ENCODE measurements at regions not wholly inside any gene's neighbourhood (a gene's known extent, or its start where the extent isn't known, plus 50 kb on each side); places are given as distances from the start of the nearest gene placed in this dataset.
A peak's percentile ranks its signal among the peaks of the same experiment; 100 is the strongest.

DNA sequence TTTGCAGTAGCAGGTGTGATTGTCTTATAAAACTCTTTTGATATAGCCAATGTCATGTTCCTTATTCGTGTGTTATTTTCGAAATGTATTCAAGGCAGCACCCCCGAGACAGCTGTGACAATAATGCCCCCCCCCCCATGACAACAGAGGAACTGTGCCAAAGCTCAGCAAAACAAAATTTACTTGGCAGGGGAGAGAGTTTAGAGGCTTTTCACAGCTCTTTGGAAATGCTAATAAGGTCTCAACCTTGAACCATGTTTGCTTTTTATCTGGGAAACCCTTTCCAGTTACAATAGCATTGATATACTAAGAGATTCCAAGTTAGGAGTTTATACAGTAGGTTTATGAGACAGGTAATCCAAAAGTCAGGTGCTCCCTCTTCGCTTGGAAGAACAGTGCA is 56.4 kb upstream of the USP44 start:
- DNase-seq (ENCODE audit: low spot score) = no peak
- FAIRE-seq = no peak

DNA sequence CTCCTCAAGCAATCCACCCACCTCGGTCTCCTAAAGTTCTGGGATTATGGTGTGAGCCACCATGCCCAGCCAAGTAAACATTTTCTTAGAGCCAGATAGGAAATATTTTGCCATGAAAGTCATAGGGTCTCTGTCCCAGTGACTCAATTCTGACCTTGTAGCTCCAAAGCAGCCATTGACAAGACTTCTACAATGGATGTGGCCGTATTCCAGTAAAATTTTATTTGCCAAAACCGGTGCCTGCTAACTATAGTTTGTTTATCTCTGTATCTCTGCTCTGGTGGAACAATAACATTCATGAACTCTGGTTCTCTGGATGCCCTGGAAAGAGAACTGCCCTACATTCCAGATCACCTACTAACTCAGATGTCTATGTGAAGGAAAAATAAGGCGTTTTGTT is 54.6 kb upstream of the USP44 start:
- DNase-seq (ENCODE audit: low spot score) = no peak
- FAIRE-seq = no peak

DNA sequence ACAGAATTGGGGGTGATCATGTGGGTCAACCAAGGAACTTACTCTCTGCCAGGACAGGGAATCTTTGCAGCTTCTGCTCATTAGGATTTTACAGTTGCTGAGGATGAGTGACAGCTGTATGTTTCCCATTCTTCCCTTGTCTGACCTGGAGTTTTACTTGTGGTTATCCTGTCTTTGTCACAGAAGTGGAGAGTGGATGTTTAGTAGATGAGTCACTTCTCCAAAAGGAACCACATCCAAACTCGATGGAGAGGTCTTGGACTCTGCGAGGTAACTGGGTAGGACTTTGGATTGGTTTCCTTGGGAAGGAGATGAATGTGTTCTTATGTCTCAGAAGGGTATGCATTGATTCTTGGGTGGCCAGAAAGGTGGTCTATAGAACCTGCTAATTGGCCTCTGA is 53.8 kb upstream of the USP44 start:
- DNase-seq (ENCODE audit: low spot score) (peak; percentile 77), FAIRE-seq (peak; percentile 94)

DNA sequence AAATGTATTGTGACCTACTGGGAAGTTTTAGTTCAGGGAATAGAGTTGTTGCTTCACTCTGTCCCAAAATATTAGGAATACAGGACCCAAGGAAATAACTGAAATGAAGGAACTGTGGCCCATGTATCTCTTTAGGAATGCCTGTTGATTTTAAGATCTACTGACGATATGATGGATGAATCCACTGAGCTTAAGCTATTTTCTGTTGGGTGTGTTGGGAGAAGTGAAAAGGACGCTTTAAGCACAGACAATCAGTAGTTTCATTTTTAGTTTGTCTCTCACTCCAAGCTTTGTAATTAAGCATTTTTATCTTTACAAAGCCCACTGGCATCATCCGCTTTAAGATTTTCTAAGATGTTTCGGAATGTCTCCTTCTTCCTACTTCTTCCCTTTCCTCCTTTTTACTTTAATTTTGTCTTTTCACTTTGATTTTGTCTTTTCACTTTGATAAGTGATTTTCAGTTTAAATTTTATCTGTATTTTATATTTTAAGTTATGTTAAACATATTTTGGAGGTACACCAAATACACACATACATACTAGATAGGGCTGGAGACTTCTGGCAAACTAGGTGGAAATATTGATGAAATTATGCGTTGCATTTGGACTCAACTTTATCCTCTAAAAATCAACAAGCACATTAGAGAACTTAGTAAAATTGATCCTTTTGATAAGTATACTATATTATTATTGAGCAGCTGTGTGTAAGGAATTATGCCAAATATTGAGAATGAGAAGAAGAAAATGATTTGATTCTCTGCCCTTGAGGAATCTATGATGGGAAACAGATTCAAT is 52.3 kb upstream of the USP44 start:
- DNase-seq (ENCODE audit: low spot score) = no peak
- no peak for FAIRE-seq

DNA sequence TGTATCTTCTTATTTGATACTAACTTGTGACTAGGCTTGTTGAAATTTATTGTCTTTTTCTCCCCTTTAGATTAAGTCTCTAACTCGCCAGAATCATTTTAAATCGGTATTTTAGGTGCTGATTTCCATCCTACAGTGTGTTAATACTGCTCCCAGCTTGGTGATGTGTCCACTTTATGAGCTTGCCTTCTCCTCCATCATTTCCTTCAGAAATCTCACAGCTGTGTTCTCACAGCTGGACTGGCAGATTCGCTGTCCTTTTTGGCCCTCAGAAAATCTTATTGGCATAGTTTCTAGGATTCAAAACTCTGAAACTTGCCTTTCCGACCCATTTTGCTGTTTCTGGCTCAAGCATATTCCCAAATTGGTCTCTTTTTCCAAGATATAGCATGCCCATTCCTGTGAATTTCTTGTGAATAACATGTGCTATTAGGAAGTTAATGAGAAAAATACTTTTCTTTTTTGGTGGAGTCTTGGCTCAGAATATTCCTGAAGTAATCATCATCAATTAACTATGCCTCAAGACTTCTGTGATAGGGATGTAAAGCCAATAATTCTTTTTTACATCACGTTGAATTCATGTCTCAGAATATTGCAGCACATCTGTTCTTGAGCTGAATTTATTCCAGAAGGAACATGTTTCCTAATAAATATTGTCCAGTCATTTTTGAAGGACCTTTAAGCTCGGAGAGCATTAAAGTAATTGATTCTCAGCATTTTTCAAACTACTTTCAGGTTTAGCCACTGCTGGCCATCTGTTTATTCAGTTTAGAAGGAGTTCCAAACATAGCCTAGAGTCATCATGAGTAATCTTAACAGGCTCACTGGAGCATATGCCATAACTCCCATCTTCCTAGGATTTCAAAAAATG is 50.0 kb upstream of the USP44 start:
- peak; percentile 64 for DNase-seq (ENCODE audit: low spot score)
- FAIRE-seq = peak; percentile 87

Data from RCC 7860 (cell line).